Adipocyte (in vitro differentiated cells): ENCODE measurements at regions not wholly inside any gene's neighbourhood (a gene's known extent, or its start where the extent isn't known, plus 50 kb on each side); places are given as distances from the start of the nearest gene placed in this dataset.

Experiments used
- DNase-seq: peaks from one replicate; pipeline ENCODE4 v3.0.0-alpha.2; 2015; ENCODE audit warnings: low read depth
- H3K27me3 ChIP-seq: replicated peaks from 2 replicates; pipeline ENCODE4 v1.7.0; 2013; ENCODE audit warnings: mild to moderate bottlenecking, low read length, moderate library complexity; ENCODE audit not compliant: control insufficient read depth, insufficient read depth
- H3K36me3 ChIP-seq: 2 replicates; pipeline ENCODE4 v1.7.0; 2013; ENCODE audit warnings: low read length, mild to moderate bottlenecking, moderate library complexity; ENCODE audit not compliant: control insufficient read depth, insufficient read depth, severe bottlenecking
- H3K4me1 ChIP-seq: 2 replicates; pipeline ENCODE4 v1.7.0; 2013; ENCODE audit warnings: mild to moderate bottlenecking, low read length, moderate library complexity; ENCODE audit not compliant: control insufficient read depth, insufficient read depth
- H3K4me3 ChIP-seq: 2 replicates; pipeline ENCODE4 v1.7.0; 2013; ENCODE audit warnings: mild to moderate bottlenecking, low read length, moderate library complexity
- H3K9ac ChIP-seq: 2 replicates; pipeline ENCODE4 v1.7.0; 2013; ENCODE audit warnings: mild to moderate bottlenecking, low read length, moderate library complexity
- H3K9me3 ChIP-seq: 2 replicates; pipeline ENCODE4 v1.7.0; 2013; ENCODE audit warnings: mild to moderate bottlenecking, low read length, moderate library complexity; ENCODE audit not compliant: control insufficient read depth

DNA sequence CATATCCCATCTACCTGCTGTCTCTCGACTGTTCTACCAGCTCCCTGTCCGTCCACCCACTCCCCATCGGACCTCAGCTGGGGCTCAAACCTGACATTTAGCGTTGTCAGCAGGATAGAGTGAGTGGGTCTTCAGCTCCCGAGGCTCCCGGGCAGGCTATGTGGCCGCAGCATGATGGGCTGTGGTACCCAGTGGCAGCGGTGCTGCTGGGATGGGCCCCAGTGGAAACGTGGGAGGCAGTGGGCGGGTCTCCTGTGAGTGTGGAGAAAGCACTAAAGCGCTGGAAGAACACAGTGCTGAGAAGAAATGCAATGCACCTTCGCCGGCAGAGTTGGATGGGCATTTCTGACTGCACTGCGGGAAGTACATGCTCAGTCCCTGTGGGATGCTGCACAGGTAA is 204.8 kb upstream of the SYT4 start:
- DNase-seq = no peak
- no peak overlapping the region for H3K4me3 ChIP-seq
- no peaks in the 10 kb centered on the region for H3K4me1 ChIP-seq
- H3K27me3 ChIP-seq = no peaks in the 10 kb centered on the region
- no peaks in the 10 kb centered on the region for H3K36me3 ChIP-seq
- no peak overlapping the region for H3K9ac ChIP-seq
- no peaks in the 10 kb centered on the region for H3K9me3 ChIP-seq

DNA sequence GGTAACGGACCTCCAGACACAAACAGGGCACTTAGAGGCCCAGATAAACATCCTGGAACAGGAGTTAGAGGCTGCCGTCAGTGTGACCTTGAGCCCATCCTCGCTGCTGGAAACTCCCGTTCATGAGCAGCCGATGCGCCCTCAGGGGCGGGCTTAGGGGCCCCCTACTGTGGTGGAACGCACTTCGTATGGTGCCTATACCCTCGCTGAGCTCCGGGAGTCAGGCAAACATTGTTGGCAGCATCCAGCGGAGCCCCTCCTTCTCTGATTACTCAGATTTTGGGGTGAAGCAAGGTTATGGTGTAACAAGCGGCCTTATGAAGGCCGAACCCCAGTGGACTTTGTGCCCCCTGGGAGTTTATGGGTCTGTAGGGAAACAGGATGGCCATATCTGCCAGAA is 205.3 kb upstream of the SYT4 start:
- no peak overlapping the region for H3K4me3 ChIP-seq
- H3K27me3 ChIP-seq = no peaks in the 10 kb centered on the region
- H3K36me3 ChIP-seq = no peaks in the 10 kb centered on the region
- no peaks in the 10 kb centered on the region for H3K4me1 ChIP-seq
- H3K9ac ChIP-seq = no peak overlapping the region
- no peak for DNase-seq
- H3K9me3 ChIP-seq = no peaks in the 10 kb centered on the region

DNA sequence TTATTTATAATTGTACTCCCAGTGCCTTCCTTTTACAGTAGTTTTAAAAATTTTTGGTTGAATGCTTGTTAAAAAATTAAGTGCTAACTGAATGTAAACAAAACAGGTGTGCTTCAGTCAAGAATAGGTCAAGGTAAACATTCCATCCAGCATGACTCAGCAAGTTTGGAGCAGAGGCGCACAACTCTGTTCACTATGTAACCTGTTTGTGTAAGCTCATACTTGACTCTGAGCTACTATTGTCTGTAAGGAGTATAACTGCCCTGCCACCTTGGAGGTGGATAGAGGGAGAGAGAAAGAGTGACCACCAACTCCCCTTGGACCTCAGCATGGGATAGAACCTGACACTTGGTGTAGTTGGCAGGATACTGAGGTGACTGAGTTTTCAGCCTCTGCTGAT is 207.4 kb upstream of the SYT4 start:
- DNase-seq = no peak

DNA sequence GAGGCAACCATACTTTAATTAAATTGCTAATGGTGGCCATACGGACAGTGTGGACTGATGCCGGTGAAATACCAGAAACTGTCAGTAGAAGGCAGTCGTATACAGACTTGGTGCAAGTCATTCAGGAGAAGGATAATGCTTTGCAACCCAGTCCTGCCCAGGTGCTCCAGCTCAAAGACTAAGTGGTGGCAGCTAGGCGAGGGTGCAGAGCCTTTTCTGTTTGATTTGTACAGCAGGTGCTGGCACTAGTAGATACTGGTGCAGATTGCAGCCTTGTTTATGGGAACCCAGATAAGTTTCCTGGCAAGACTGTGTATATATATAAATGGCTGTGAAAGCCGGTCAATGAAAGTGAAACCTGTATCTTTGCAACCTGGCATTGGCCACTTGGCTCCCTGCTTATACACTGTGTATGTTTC is 208.3 kb upstream of the SYT4 start:
- no peaks in the 10 kb centered on the region for H3K36me3 ChIP-seq
- H3K4me1 ChIP-seq = no peaks in the 10 kb centered on the region
- no peak for DNase-seq
- no peak overlapping the region for H3K9ac ChIP-seq
- H3K4me3 ChIP-seq = no peak overlapping the region
- H3K9me3 ChIP-seq = no peaks in the 10 kb centered on the region
- H3K27me3 ChIP-seq = no peaks in the 10 kb centered on the region

More for the DNA sequence above, 207.4 kb upstream of the SYT4 start:
- Histone ChIP-seq H3K4me1 (no peaks in the 10 kb centered on the region), H3K9me3 (no peaks in the 10 kb centered on the region), H3K4me3 (no peak overlapping the region), H3K36me3 (no peaks in the 10 kb centered on the region), H3K9ac (no peak overlapping the region), H3K27me3 (no peaks in the 10 kb centered on the region)

DNA sequence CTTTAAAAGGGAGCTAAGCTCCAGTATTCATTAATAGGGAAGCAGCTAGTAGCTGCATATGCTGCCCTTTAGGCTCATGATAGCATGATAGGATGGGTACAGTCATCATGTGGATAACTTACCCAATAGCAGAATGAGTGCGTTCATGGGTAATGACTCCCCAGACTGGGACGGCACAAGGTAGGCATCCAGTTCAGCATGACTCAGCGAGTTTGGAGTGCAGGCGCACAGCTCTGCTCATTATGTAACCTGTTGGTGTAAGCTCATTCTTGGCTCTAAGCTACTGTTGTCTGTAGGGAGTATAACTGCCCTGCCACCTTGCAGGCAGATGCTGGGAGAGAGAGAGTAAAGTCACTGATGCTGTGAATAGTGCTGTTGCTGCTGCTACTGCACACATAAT is 209.2 kb upstream of the SYT4 start:
- Histone ChIP-seq H3K9me3 (no peaks in the 10 kb centered on the region), H3K4me1 (no peaks in the 10 kb centered on the region), H3K36me3 (no peaks in the 10 kb centered on the region), H3K4me3 (no peak overlapping the region), H3K27me3 (no peaks in the 10 kb centered on the region), H3K9ac (no peak overlapping the region)
- DNase-seq = no peak

DNA sequence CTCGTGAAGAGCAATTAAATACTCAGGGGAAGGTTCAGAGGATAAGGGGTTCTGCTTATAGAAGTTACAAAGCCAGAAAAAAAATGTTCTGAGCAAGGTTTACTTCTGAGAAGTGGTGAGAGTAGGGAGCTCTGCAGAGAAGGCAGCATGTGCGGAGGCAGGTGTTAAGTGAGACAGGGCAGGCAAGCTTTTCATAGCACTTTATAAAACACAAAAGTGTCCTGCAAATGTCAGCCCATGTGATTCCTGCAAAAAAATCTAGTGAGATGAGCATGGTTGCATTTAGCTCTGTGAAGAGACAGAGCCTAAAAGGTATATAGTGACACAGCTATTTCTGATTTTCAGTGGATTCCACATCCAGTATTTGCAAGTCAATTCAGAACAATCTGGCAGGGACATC is 223.8 kb upstream of the SYT4 start:
- Histone ChIP-seq H3K27me3 (no peaks in the 10 kb centered on the region), H3K9ac (no peak overlapping the region), H3K4me1 (no peaks in the 10 kb centered on the region), H3K36me3 (no peaks in the 10 kb centered on the region), H3K4me3 (no peak overlapping the region), H3K9me3 (peaks cover 6% of the 10 kb centered on the region)
- DNase-seq = no peak

DNA sequence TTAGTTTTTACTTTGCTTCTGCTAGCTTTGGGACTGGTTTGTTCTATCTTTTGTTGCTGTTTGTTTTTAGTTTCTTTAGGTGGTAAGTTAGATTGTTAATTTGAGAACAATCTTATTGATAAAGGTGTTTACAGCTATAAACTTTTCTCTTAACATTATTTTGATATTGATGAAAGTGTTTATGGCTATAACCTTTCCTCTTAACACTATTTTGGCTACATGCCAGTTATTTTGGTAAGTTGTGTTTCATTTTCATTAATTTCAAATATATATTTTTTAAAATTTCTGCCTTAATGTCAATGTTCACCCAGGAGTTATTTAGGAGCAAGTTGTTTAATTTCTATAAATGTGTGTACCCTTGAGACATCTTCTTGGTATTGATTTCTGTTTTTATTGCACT is 229.6 kb upstream of the SYT4 start:
- H3K9ac ChIP-seq = no peak overlapping the region
- peaks cover 49% of the 10 kb centered on the region for H3K9me3 ChIP-seq
- no peaks in the 10 kb centered on the region for H3K27me3 ChIP-seq
- no peaks in the 10 kb centered on the region for H3K4me1 ChIP-seq
- no peak for DNase-seq
- H3K36me3 ChIP-seq = no peaks in the 10 kb centered on the region
- no peak overlapping the region for H3K4me3 ChIP-seq

DNA sequence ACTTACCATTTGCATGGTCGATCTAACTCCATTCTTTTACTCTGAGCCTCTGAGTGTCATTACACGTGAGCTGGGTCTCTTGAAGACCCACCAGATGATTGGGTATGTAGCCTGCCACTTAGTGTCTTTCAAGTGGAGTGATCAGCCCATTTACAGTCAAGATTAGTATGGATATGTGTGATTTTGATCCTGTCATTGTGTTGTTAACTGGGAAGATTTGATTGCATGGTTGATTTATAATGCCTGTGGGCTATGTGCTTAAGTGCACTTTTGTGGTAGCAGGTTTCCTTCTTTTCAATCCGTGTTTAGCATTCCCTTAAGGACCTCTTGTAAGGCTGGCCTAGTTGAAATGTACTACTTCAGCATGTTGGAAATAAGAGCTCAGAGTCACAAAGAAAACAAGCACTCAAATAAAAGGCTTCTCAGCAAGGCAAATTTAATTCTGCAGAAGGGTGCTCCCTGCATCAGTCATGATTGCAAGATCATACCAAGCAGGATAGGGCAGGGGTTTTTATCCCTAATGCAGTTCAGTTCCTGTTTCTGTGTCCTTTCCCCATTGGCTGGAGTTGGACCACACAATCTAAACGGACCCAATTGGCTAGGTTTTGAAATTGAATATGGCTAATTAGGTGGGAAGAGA is 230.7 kb upstream of the SYT4 start:
- Histone ChIP-seq H3K9ac (no peak overlapping the region), H3K9me3 (peaks cover 54% of the 10 kb centered on the region), H3K27me3 (no peaks in the 10 kb centered on the region), H3K4me1 (no peaks in the 10 kb centered on the region), H3K4me3 (no peak overlapping the region), H3K36me3 (no peaks in the 10 kb centered on the region)
- DNase-seq = no peak

DNA sequence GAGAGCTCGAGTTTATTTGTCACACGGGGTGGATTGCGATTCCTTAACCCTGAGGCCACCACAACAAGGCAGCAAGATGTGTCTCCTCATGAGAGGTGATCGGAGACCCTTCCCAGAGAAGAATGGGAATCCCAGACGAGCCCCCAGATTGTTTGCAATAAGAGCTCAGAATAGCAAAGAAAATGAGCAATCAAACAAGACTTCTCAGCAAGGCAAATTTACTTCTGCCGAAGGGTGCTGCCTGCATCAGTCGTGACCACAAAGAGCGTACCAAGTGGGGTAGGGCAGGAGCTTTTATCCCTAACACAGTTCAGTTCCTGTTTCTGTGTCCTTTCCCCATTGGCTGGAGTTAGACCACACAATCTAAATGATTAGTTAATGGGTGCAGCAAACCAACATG is 237.5 kb upstream of the SYT4 start:
- Histone ChIP-seq H3K27me3 (no peaks in the 10 kb centered on the region), H3K36me3 (no peaks in the 10 kb centered on the region), H3K4me3 (no peak overlapping the region), H3K9me3 (peaks cover 49% of the 10 kb centered on the region), H3K9ac (no peak overlapping the region), H3K4me1 (no peaks in the 10 kb centered on the region)
- DNase-seq = no peak

DNA sequence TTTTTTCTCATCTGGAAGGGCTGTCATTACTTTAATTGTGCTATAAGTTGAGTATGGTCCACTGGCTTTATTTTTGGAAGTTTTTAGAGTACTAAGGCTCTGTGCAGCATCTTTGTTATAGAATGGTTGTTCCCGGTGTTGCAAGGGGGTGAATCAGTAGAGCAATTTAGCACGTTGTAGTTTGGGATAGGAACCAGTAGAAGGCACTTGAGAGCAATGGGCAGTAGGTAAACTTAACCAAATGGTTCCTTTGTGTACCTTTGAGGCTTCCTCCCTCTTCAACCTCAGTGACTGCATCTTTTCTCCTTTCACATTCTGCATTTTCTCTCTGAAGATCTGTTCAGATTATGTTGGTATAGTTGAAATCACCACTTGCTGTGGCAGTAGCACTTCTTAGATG is 238.2 kb upstream of the SYT4 start:
- no peak for DNase-seq
- Histone ChIP-seq H3K4me3 (no peak overlapping the region), H3K27me3 (no peaks in the 10 kb centered on the region), H3K36me3 (no peaks in the 10 kb centered on the region), H3K9me3 (peaks cover 42% of the 10 kb centered on the region), H3K4me1 (no peaks in the 10 kb centered on the region), H3K9ac (no peak overlapping the region)

DNA sequence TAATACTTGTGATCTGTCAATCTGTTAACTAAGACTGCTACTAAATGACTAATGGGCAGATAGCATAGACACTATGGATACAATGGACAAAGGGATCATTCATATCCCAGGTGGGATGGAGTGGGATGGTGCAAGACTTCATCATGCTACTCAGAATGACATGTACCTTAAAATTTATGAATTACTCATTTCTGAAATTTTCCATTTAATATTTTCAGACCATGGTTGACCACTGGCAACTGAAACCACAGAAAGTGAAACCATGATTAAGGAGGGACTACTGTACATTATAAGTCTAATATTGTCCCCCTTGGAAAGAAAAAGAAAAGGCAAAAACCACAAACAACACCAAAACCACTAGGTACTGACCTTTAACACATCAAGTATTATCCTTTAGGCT is 247.0 kb upstream of the SYT4 start:
- no peak for DNase-seq
- no peaks in the 10 kb centered on the region for H3K9me3 ChIP-seq
- H3K4me1 ChIP-seq = peaks cover 22% of the 10 kb centered on the region
- no peaks in the 10 kb centered on the region for H3K36me3 ChIP-seq
- no peak overlapping the region for H3K9ac ChIP-seq
- H3K4me3 ChIP-seq = no peak overlapping the region
- no peaks in the 10 kb centered on the region for H3K27me3 ChIP-seq

DNA sequence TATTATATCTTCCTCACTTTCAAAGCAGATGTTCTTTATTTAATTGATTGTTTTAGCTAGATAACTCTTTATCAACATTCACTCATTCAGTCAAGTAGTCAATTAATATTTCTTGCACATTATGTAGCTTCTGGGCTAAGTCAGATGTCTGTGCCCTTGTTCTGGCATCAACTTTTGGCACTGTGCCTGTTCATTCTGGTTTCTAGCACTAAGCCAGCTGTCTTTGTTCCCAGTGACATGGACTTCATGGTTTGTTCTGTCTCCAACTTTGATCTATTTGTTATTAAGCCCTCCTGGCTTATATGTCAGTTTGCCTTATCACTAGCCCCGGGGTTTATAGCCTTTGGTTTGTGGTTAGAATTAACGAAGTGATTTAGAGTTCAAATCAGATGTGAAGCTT is 247.9 kb upstream of the SYT4 start:
- no peaks in the 10 kb centered on the region for H3K36me3 ChIP-seq
- no peaks in the 10 kb centered on the region for H3K27me3 ChIP-seq
- H3K4me3 ChIP-seq = no peak overlapping the region
- peaks cover 22% of the 10 kb centered on the region for H3K4me1 ChIP-seq
- no peaks in the 10 kb centered on the region for H3K9me3 ChIP-seq
- no peak for DNase-seq
- no peak overlapping the region for H3K9ac ChIP-seq
